Fibroblast of the aortic adventitia (primary cell): ENCODE measurements at regions not wholly inside any gene's neighbourhood (a gene's known extent, or its start where the extent isn't known, plus 50 kb on each side); places are given as distances from the start of the nearest gene placed in this dataset.

Experiments used
- DNase-seq: peaks from one replicate; pipeline ENCODE4 v3.0.0-alpha.2; 2010; ENCODE audit warnings: low read depth
- H3K4me3 ChIP-seq: 2 replicates; pipeline ENCODE4 v1.5.1; 2011; ENCODE audit warnings: low read depth, mild to moderate bottlenecking, control low read depth, low read length, moderate library complexity
- TF ChIP-seq, protein P1 (sequence below): IDR thresholded peaks from 2 replicates; pipeline ENCODE4 v1.5.1; 2011; ENCODE audit warnings: mild to moderate bottlenecking, low read length, control low read depth, inconsistent platforms; ENCODE audit not compliant: insufficient read depth

DNA sequence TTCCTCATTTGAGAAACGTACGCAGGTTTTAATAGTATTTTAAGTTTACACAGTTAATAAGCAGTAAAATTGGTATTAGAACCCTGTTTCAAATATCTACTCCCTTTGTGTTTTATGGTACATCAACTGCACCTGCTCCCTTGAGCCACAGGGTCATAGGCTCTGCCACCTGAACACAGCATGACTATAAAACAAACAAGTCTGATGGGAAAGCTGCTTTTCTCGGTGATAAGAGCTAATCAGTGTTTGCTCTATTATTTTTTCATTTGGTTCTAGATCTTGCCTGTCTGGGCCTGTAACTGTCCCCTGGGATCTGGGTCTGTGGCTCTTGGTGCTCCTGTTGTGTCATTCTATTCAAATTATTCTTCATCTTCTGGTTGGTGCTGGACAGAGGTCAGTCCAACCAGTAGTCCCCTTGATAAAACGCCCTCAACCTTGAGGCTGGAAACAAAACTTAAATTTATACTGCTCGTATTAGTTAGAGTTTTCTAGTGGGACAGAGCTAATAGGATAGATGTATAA lies 314.8 kb upstream of the LRP1B start:
- no peak overlapping the region for H3K4me3 ChIP-seq
- TF ChIP-seq, protein P1, sequence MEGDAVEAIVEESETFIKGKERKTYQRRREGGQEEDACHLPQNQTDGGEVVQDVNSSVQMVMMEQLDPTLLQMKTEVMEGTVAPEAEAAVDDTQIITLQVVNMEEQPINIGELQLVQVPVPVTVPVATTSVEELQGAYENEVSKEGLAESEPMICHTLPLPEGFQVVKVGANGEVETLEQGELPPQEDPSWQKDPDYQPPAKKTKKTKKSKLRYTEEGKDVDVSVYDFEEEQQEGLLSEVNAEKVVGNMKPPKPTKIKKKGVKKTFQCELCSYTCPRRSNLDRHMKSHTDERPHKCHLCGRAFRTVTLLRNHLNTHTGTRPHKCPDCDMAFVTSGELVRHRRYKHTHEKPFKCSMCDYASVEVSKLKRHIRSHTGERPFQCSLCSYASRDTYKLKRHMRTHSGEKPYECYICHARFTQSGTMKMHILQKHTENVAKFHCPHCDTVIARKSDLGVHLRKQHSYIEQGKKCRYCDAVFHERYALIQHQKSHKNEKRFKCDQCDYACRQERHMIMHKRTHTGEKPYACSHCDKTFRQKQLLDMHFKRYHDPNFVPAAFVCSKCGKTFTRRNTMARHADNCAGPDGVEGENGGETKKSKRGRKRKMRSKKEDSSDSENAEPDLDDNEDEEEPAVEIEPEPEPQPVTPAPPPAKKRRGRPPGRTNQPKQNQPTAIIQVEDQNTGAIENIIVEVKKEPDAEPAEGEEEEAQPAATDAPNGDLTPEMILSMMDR = no peak
- DNase-seq = no peak

DNA sequence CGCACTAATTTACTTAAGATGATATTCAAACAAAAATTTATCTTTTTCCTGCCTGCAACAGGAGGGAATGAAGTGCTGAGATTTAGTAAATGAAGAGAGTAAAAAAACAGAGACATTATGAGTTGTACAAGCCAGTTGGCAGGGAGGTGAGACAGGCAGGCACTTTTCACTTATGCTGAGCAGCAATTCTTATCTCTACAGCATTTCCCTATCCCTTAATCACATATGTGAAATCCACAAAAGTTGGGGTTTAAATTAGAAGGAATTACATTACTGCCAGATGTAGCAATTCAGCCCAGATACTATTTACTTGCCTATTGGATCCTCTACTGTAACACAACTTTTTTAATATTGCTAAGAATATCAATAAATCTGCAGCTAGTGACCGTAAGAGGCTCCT lies 314.2 kb upstream of the LRP1B start:
- DNase-seq = no peak
- H3K4me3 ChIP-seq = no peak overlapping the region
- TF ChIP-seq, protein P1 = no peak

DNA sequence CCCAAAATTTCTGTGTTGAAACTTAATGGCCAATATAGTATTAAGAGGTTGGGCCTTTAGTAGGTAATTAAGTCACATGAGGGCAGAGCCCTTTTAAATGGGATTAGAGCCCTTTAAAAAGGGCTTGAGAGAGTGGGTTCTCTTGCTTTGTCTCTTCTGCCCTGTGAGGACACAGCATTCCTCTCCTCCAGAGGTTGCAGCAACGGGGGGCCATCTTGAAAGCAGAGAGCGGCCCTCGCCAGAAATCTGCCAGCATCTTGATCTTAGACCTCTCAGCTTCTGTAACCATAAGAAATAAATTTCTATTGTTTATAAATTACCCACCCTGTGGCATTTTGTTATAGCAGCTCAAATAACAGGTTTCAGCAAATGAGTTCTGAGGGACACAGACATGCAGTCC lies 305.0 kb upstream of the LRP1B start:
- no peak overlapping the region for H3K4me3 ChIP-seq
- no peak for DNase-seq
- TF ChIP-seq, protein P1 = no peak

DNA sequence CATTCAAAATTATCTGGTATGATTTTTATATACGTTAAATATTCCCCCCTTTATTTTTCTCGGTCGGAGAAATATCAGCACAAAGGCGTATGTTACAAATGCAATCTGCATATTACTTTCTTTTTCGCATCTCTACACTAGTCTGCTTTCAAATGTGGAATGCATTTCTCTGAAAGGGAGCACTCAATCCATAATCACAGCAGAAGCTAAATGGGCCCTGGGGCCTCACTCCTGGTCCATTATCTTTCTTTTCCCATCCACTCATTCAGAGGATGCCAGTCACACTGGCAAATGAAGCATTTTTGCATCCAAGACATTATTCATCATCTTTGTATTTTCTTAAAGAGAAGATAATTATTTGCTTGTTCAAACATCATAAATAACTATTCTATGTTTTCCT lies 295.2 kb upstream of the LRP1B start:
- DNase-seq = no peak
- TF ChIP-seq, protein P1 = no peak
- H3K4me3 ChIP-seq = no peak overlapping the region

DNA sequence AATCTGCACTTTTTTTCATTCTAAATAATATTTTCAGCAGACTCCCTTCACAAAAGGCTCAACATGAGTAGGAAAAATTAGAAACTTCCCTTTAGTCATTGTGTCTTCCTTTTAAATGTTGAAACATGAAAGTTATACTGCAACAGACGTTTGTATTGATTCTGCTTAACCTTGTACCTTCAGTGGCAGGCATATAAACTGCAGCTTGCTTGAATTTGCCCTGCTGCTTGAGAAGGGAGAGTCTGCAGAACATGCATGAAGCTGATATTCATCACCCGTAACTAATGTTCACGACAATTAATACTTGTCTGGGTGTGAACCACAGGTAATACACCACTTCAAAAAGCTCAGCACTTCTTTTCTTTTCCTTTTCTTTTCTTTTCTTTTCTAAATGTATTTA lies 294.7 kb upstream of the LRP1B start:
- DNase-seq = no peak
- TF ChIP-seq, protein P1 = no peak
- no peak overlapping the region for H3K4me3 ChIP-seq

DNA sequence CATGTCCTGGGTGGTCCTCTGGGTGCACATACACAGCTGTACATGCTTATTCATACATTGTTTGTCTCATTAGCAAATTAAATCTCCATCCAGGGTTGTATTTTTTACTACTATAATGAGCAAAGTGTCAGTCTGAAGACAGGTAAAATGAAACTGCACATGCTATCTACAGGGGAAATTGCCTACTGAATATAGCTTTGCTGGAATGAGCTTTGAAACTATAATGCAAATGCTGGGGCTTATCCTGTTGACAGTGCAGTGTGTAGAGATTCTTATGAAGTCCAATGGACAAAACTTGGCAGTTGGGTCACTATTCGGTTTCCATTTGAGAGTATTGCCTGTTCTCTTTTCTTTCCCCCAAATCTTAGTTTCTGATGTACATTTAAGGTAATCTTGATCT lies 292.8 kb upstream of the LRP1B start:
- DNase-seq = no peak
- no peak overlapping the region for H3K4me3 ChIP-seq
- TF ChIP-seq, protein P1 = no peak

DNA sequence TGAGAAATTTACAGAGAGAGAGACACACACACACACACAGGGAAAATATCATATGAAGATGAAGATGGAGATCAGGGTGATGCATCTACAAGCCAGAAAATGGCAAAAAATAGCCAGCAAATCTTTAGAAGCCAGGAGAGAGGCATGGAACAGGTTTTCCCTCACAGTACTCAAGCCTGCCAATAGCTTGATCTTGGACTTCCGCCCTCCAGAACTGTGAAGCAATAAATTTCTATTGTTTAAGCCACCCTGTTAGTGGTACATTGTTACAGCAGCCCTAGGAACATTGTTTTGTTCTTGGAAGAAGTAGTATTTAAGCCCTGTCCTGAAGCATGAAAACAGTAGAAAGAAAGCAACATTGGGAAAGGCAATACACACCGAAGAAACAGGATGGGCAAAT lies 292.0 kb upstream of the LRP1B start:
- TF ChIP-seq, protein P1 = no peak
- no peak overlapping the region for H3K4me3 ChIP-seq
- no peak for DNase-seq
